ENCODE measurements at regions not wholly inside any gene's neighbourhood (a gene's known extent, or its start where the extent isn't known, plus 50 kb on each side); places are given as distances from the start of the nearest gene placed in this dataset.

- H3K36me3 Mint-ChIP-seq (ENCODE audit: insufficient read depth in 1 of 3, low read depth in 3 of 3): peaks cover 4 to 9% (median 6%) of the 10 kb centered on the region in 3 experiments; a peak in 6 of 7 replicates
These were observed 267.8 kb upstream of the NXPH2 start for GRCh38 chr2:139048017-139048416.

More at GRCh38 chr2:139048017-139048416, 267.8 kb upstream of the NXPH2 start:
- Histone ChIP-seq H3K18ac (ENCODE audit: insufficient read length, low read depth, low read length) (no peak overlapping the region), H3K9ac (ENCODE audit: extremely low read depth, insufficient read length, low read length) (no peak overlapping the region), H4K8ac (replicated peaks; ENCODE audit: insufficient read length, low read depth, low read length) (no peak overlapping the region), H2BK12ac (ENCODE audit: insufficient read length, low read depth, low read length) (no peak overlapping the region), H2BK15ac (ENCODE audit: low read depth, low read length) (no peak overlapping the region), H3K14ac (ENCODE audit: insufficient read depth, low read length) (no peak overlapping the region), H3K4ac (ENCODE audit: low read depth, low read length) (no peak overlapping the region), H3K27ac (ENCODE audit: insufficient read length, low read depth, low read length) (no peak overlapping the region), H3K79me1 (ENCODE audit: insufficient read depth, low read depth, low read length, poor library complexity, severe bottlenecking) (no peaks in the 10 kb centered on the region), H4K5ac (ENCODE audit: insufficient read length, low read depth, low read length) (no peak overlapping the region), H2AK5ac (ENCODE audit: insufficient read length, low read length) (no peak overlapping the region), H3K9me3 (ENCODE audit: control insufficient read depth, low read depth, low read length) (no peaks in the 10 kb centered on the region), H3K27me3 (ENCODE audit: insufficient read depth, low read length) (no peaks in the 10 kb centered on the region), H4K20me1 (ENCODE audit: control insufficient read depth, insufficient read depth, insufficient read length) (no peaks in the 10 kb centered on the region), H2BK20ac (ENCODE audit: low read depth, low read length, poor library complexity, severe bottlenecking) (no peak overlapping the region), H2BK5ac (ENCODE audit: insufficient read length, low read length) (no peak overlapping the region), H3T11ph (ENCODE audit: low read length) (no peak overlapping the region), H3K4me1 (ENCODE audit: insufficient read depth, low read length) (no peaks in the 10 kb centered on the region), H3K23me2 (ENCODE audit: insufficient read length, low read depth, low read length, poor library complexity, severe bottlenecking) (no peaks in the 10 kb centered on the region), H2BK120ac (ENCODE audit: low read depth, low read length, poor library complexity, severe bottlenecking) (no peak overlapping the region), H3K4me2 (ENCODE audit: insufficient read depth, insufficient read length, low read length) (no peak overlapping the region), H3K79me2 (ENCODE audit: insufficient read depth, low read length) (no peaks in the 10 kb centered on the region), H3K23ac (ENCODE audit: insufficient read length, low read depth, low read length) (no peak overlapping the region), H4K91ac (ENCODE audit: insufficient read length, low read depth, low read length) (no peak overlapping the region), H2AFZ (ENCODE audit: low read length) (no peak overlapping the region), H3K56ac (ENCODE audit: insufficient read length, low read depth, low read length) (no peak overlapping the region)
- Mint-ChIP-seq H3K4me3 (no peak overlapping the region), H3K4me1 (peaks cover 24 to 25% of the 10 kb centered on the region in 2 experiments), H3K9me3 (peaks cover 0 to 6% of the 10 kb centered on the region in 2 experiments; a peak in 3 of 5 replicates), H3K27me3 (ENCODE audit: low read depth) (no peaks in the 10 kb centered on the region), H3K27ac (peak overlapping the region in 1 of 3 experiments; percentile 35; a peak in 1 of 7 replicates)
- TF ChIP-seq CTCF (conservative IDR thresholded peaks at IDR 0.05): no peak
- DNase-seq: no peak
